Activated CD4-positive, alpha-beta T cell treated with anti-CD3 and anti-CD28 coated beads, Interleukin-2, amount 10 ng/mL, durations not matched to agents 7 days and 5 days (primary cell): ENCODE measurements at regions not wholly inside any gene's neighbourhood (a gene's known extent, or its start where the extent isn't known, plus 50 kb on each side); places are given as distances from the start of the nearest gene placed in this dataset.
"Not testable (repeated sequence)": the region's sequence is repeated elsewhere in the genome, so short reads cannot be mapped to it uniquely, and the experiment has no call there.

Experiments used
- CTCF ChIA-PET: fragments of 350-600 bp; sonication (Branson Sonifier 250); formaldehyde crosslinking; loops from one replicate; lab custom pipeline; 2021; ENCODE audit warnings: antibody characterized with exemption; lab: Charles Lee
- POLR2A ChIA-PET: fragments of 350-600 bp; sonication (Branson Sonifier 250); formaldehyde crosslinking; loops from one replicate; lab custom pipeline; 2021; ENCODE audit warnings: antibody characterized with exemption; lab: Charles Lee
- DNase-seq: peaks from one replicate; pipeline ENCODE4 v3.0.0-alpha.2; 2020
- H3K27ac Mint-ChIP-seq: one replicate; pipeline ENCODE4 v1.8.0; 2021; ENCODE audit warnings: mild to moderate bottlenecking, moderate library complexity, mixed read lengths
- H3K27me3 Mint-ChIP-seq: one replicate; pipeline ENCODE4 v1.8.0; 2021; ENCODE audit warnings: mixed read lengths
- H3K36me3 Mint-ChIP-seq: one replicate; pipeline ENCODE4 v1.8.0; 2021; ENCODE audit warnings: low read depth, mixed read lengths
- H3K4me1 Mint-ChIP-seq: one replicate; pipeline ENCODE4 v1.8.0; 2021; ENCODE audit warnings: mixed read lengths
- H3K4me3 Mint-ChIP-seq: one replicate; pipeline ENCODE4 v1.8.0; 2021; ENCODE audit warnings: mild to moderate bottlenecking, moderate library complexity, mixed read lengths
- H3K9me3 Mint-ChIP-seq: one replicate; pipeline ENCODE4 v1.8.0; 2021; ENCODE audit warnings: mixed read lengths

DNA sequence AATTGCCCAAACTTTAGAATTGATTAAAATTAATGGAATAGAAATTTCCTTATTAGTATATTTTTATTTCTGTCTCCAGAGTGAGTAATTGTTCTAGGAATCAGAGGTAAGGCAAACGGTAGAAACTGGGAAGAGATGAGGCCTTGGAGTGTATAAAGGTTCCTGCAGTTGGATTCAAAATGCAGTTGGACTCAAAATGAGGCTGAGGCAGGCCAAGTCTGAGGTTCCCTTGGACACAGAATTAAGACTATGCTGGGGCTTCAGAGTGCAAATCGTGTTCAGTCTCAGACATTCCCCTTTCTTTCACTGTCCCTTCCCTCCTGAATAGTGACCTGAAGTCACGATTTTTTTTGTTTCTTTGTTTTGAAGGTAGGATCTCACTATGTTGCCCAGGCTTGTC is 746.9 kb upstream of the NRXN1 start:
- POLR2A ChIA-PET, result no interaction called here
- H3K27me3 Mint-ChIP-seq, result no peaks in the 10 kb centered on the region
- H3K4me1 Mint-ChIP-seq, result no peaks in the 10 kb centered on the region
- H3K27ac Mint-ChIP-seq, result no peak overlapping the region
- no peak for DNase-seq
- CTCF ChIA-PET, result no interaction called here
- H3K9me3 Mint-ChIP-seq, result peaks cover 9% of the 10 kb centered on the region
- H3K36me3 Mint-ChIP-seq, result no peaks in the 10 kb centered on the region
- no peak overlapping the region for H3K4me3 Mint-ChIP-seq

DNA sequence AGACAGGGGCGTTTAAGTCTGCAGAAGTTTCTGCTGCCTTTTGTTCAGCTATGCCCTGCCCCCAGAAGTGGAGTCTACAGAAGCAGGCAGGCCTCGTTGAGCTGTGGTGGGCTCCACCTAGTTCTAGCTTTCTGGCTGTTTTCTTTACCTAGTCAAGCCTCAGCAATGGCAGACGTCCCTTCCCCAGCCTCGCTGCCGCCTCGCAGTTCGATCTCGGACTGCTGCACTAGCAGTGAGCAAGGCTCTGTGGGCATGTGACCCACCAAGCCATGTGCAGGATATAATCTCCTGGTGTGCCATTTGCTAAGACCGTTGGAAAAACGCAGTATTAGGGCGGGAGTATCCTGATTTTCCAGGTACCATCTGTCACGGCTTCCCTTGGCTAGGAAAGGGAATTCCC is 742.7 kb upstream of the NRXN1 start:
- DNase-seq, H3K36me3 Mint-ChIP-seq, H3K27ac Mint-ChIP-seq, H3K4me1 Mint-ChIP-seq, POLR2A ChIA-PET, H3K27me3 Mint-ChIP-seq, H3K4me3 Mint-ChIP-seq, CTCF ChIA-PET: not testable (repeated sequence)
- peaks cover 10% of the 10 kb centered on the region for H3K9me3 Mint-ChIP-seq

DNA sequence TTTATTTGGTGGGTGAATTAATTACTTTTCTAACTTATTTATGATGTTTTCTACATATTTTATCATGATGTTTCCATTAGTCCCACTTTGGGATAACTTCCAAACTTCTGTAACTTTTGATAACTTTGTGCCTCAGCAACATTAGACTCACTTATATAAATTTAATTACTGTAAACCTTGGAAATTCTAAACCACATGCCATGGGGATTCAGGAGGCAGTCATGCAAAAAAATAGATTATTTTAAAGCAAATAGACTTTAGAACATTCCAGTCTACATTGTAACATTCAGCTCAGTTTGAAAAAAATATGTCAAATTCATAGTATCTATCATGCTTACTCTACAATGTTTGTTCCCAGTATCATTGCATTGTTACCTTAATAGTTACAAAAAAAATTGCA is 728.5 kb upstream of the NRXN1 start:
- Mint-ChIP-seq H3K27ac (no peak overlapping the region), H3K27me3 (no peaks in the 10 kb centered on the region), H3K36me3 (no peaks in the 10 kb centered on the region), H3K4me3 (no peak overlapping the region), H3K9me3 (peaks cover 3% of the 10 kb centered on the region), H3K4me1 (no peaks in the 10 kb centered on the region)
- DNase-seq, result no peak
- POLR2A ChIA-PET, result no interaction called here
- CTCF ChIA-PET, result no interaction called here

DNA sequence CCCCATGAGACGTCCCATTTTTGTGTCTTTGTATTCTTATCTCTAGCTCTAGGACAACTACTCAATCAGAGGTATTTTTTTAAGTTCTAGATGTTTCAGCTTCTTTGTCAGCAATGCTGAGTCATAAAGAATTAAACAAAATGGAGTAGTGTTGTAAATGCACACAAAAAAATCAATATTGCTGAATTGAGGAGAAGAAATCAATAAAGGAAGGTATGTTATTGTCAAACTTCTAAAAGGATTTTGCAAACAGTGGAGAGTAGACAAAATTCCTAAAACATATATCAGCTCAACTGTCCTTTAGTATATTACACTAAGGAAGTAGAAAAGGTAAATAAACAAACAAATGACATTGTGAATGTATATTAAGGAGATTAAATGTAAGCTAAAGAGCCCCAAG is 726.1 kb upstream of the NRXN1 start:
- ChIA-PET POLR2A (no interaction called here), CTCF (no interaction called here)
- no peaks in the 10 kb centered on the region for H3K4me1 Mint-ChIP-seq
- H3K27ac Mint-ChIP-seq, result no peak overlapping the region
- no peak overlapping the region for H3K4me3 Mint-ChIP-seq
- H3K27me3 Mint-ChIP-seq, result no peaks in the 10 kb centered on the region
- DNase-seq, result no peak
- H3K36me3 Mint-ChIP-seq, result no peaks in the 10 kb centered on the region
- peaks cover 4% of the 10 kb centered on the region for H3K9me3 Mint-ChIP-seq

GRCh38 chr2:51734115-51734514 is 702.2 kb upstream of the NRXN1 start:
- ChIA-PET CTCF (no interaction called here), POLR2A (no interaction called here)
- DNase-seq, result no peak
- Mint-ChIP-seq H3K27me3 (no peaks in the 10 kb centered on the region), H3K4me1 (no peaks in the 10 kb centered on the region), H3K27ac (no peak overlapping the region), H3K9me3 (peaks cover 4% of the 10 kb centered on the region), H3K4me3 (no peak overlapping the region), H3K36me3 (no peaks in the 10 kb centered on the region)

DNA sequence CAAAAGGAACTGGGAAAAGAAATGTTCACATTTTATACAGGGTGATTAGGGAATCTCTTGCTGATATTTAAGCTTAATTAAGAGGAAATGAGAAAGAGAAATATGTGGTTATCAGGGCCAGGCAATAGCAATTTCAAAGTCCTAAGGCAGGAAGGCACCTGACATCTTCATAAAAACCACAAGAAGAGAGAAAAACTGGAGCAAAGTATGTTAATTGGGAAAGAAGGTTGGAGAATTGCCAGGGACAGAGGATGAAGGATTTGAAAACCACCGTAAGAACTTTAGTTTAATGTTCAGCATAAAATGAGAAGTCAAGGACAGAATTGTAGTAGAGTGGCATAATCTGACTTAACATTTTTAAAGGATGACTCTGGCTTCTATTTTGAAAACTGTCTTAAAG is 691.8 kb upstream of the NRXN1 start:
- CTCF ChIA-PET, result no interaction called here
- Mint-ChIP-seq H3K4me3 (no peak overlapping the region), H3K36me3 (no peaks in the 10 kb centered on the region), H3K27me3 (no peaks in the 10 kb centered on the region), H3K4me1 (no peaks in the 10 kb centered on the region), H3K9me3 (no peaks in the 10 kb centered on the region), H3K27ac (no peak overlapping the region)
- POLR2A ChIA-PET, result no interaction called here
- no peak for DNase-seq

- no peaks in the 10 kb centered on the region for H3K36me3 Mint-ChIP-seq
- no peaks in the 10 kb centered on the region for H3K9me3 Mint-ChIP-seq
- DNase-seq, result no peak
- no peak overlapping the region for H3K4me3 Mint-ChIP-seq
- H3K27me3 Mint-ChIP-seq, result no peaks in the 10 kb centered on the region
- no peak overlapping the region for H3K27ac Mint-ChIP-seq
- ChIA-PET CTCF (interaction anchor here (0.6 kb wide), 1 partner anchor 1057 kb away, joined by 4 read pairs; no protein-coding TSS in a partner anchor), POLR2A (no interaction called here)
- no peaks in the 10 kb centered on the region for H3K4me1 Mint-ChIP-seq
These were observed 690.4 kb upstream of the NRXN1 start for GRCh38 chr2:51722311-51722710.

DNA sequence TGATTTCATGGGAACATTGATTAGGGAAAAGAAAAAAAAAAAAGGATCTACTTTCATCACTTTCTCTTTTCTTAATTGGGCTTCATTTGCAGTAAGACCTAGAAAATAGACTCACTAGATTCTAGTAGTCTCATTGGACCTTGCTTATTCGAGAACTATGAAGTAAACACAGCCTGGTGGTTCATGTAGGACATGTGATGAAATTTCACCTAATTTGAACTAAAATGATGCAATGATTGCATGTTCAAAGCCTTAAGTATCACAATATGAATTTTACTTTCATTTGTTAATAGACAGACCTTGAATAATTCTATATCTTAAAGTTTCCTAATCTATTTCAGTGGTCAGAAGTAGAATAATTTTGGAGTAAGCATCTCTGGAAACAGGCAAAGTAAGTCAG is 688.9 kb upstream of the NRXN1 start:
- Mint-ChIP-seq H3K9me3 (peaks cover 6% of the 10 kb centered on the region), H3K27ac (no peak overlapping the region), H3K4me3 (no peak overlapping the region), H3K36me3 (no peaks in the 10 kb centered on the region), H3K27me3 (no peaks in the 10 kb centered on the region), H3K4me1 (no peaks in the 10 kb centered on the region)
- DNase-seq, result no peak
- ChIA-PET POLR2A (no interaction called here), CTCF (no interaction called here)

DNA sequence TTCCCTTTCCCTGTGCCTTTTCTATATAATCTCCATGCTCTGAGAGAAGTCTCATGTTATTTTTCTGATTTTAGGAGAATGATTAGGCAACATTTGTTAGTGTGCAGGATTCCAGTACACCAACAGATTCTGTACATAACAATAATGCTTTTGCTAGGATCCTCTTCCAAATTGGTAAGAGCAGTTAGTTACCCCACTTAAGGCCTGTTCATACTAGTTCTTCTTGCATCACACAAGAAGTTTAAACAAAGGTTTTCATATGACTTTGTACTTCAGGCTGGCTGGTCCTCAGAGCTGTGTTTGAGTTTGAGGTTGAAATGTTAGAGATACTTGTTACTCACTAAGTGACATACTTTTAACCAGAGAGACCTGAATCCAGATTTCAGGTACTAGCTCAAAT is 686.9 kb upstream of the NRXN1 start:
- Mint-ChIP-seq H3K27me3 (no peaks in the 10 kb centered on the region), H3K4me1 (no peaks in the 10 kb centered on the region), H3K27ac (no peak overlapping the region), H3K4me3 (no peak overlapping the region), H3K9me3 (peaks cover 7% of the 10 kb centered on the region), H3K36me3 (no peaks in the 10 kb centered on the region)
- ChIA-PET POLR2A (no interaction called here), CTCF (no interaction called here)
- DNase-seq, result no peak

DNA sequence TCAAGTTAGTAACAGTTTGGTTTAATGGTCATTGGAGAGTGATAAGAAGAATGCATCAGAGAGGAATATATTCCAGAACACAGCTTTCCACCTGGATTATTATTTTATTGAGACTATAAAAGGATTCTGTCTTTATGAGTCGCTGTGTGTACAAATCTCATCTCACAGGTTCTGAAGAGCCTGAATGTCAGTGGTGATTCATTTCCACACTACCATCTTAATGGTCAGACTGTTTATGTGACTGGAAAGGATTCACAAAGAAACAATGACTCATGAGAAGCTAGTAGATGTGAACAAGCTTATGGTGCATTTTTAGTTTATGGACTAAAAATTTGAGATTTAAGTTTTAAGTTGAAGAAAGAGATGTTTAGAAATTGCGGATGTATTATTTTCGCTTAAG is 685.4 kb upstream of the NRXN1 start:
- H3K36me3 Mint-ChIP-seq, result no peaks in the 10 kb centered on the region
- POLR2A ChIA-PET, result no interaction called here
- DNase-seq, result no peak
- CTCF ChIA-PET, result no interaction called here
- no peaks in the 10 kb centered on the region for H3K27me3 Mint-ChIP-seq
- H3K9me3 Mint-ChIP-seq, result peaks cover 9% of the 10 kb centered on the region
- H3K27ac Mint-ChIP-seq, result no peak overlapping the region
- no peak overlapping the region for H3K4me3 Mint-ChIP-seq
- no peaks in the 10 kb centered on the region for H3K4me1 Mint-ChIP-seq

DNA sequence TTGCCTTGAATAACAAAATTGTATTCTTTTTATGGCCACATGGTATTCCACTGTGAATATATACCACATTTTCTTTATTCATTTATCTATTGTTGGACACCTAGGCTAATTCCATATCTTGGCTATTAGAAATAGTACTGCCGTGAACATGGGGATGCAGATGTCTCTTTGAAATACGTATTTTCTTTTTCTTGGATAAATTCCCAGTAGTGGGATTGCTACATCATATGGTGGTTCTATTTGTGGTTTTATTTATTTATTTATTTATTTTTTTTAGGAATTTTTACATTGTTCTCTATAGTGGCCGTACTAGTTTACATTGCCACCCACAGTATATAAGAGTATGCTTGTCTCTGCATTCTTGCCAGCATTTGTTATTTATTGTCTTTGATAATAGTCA is 679.8 kb upstream of the NRXN1 start:
- Mint-ChIP-seq H3K27ac (no peak overlapping the region), H3K4me1 (no peaks in the 10 kb centered on the region), H3K9me3 (peaks cover 7% of the 10 kb centered on the region), H3K36me3 (no peaks in the 10 kb centered on the region), H3K4me3 (no peak overlapping the region), H3K27me3 (no peaks in the 10 kb centered on the region)
- no peak for DNase-seq
- ChIA-PET POLR2A (no interaction called here), CTCF (no interaction called here)

GRCh38 chr2:51710222-51710621 is 678.3 kb upstream of the NRXN1 start:
- no peak overlapping the region for H3K4me3 Mint-ChIP-seq
- no peak for DNase-seq

GRCh38 chr2:51707625-51708024 is 675.7 kb upstream of the NRXN1 start:
- no peak overlapping the region for H3K27ac Mint-ChIP-seq
- CTCF ChIA-PET, result no interaction called here
- H3K4me3 Mint-ChIP-seq, result no peak overlapping the region

More at GRCh38 chr2:51710222-51710621, 678.3 kb upstream of the NRXN1 start:
- Mint-ChIP-seq H3K4me1 (no peaks in the 10 kb centered on the region), H3K9me3 (peaks cover 5% of the 10 kb centered on the region), H3K27me3 (no peaks in the 10 kb centered on the region), H3K36me3 (no peaks in the 10 kb centered on the region), H3K27ac (no peak overlapping the region)
- ChIA-PET CTCF (no interaction called here), POLR2A (no interaction called here)

GRCh38 chr2:51706220-51706619 is 674.3 kb upstream of the NRXN1 start:
- Mint-ChIP-seq H3K27ac (no peak overlapping the region), H3K36me3 (no peaks in the 10 kb centered on the region), H3K27me3 (no peaks in the 10 kb centered on the region), H3K4me3 (no peak overlapping the region), H3K9me3 (no peaks in the 10 kb centered on the region), H3K4me1 (no peaks in the 10 kb centered on the region)
- CTCF ChIA-PET, result no interaction called here
- no peak for DNase-seq
- POLR2A ChIA-PET, result no interaction called here

More at GRCh38 chr2:51707625-51708024, 675.7 kb upstream of the NRXN1 start:
- no peak for DNase-seq
- no peaks in the 10 kb centered on the region for H3K36me3 Mint-ChIP-seq
- H3K9me3 Mint-ChIP-seq, result peaks cover 3% of the 10 kb centered on the region
- POLR2A ChIA-PET, result no interaction called here
- no peaks in the 10 kb centered on the region for H3K27me3 Mint-ChIP-seq
- no peaks in the 10 kb centered on the region for H3K4me1 Mint-ChIP-seq
